H9 (cell line): ENCODE measurements at regions not wholly inside any gene's neighbourhood (a gene's known extent, or its start where the extent isn't known, plus 50 kb on each side); places are given as distances from the start of the nearest gene placed in this dataset.

Source experiments
- DNase-seq: peaks from one replicate; pipeline ENCODE4 v3.0.0-alpha.2; 2017
- H2AFZ ChIP-seq: one replicate; pipeline ENCODE4 v1.6.1; 2013; ENCODE audit warnings: mild to moderate bottlenecking, low read length, control low read depth, moderate library complexity
- H2AK5ac ChIP-seq: 2 replicates; pipeline ENCODE4 v1.6.1; 2013; ENCODE audit warnings: low read length, control low read depth, mixed read lengths; ENCODE audit not compliant: insufficient read length
- H2BK120ac ChIP-seq: one replicate; pipeline ENCODE4 v1.6.1; 2013; ENCODE audit warnings: low read depth, mild to moderate bottlenecking, low read length, control low read depth, inconsistent platforms; ENCODE audit not compliant: poor library complexity, severe bottlenecking
- H2BK12ac ChIP-seq: 2 replicates; pipeline ENCODE4 v1.6.1; 2013; ENCODE audit warnings: low read length, control low read depth, mixed read lengths, low read depth; ENCODE audit not compliant: insufficient read length
- H2BK15ac ChIP-seq: 2 replicates; pipeline ENCODE4 v1.6.1; 2013; ENCODE audit warnings: low read depth, low read length, control low read depth
- H2BK20ac ChIP-seq: one replicate; pipeline ENCODE4 v1.6.1; 2013; ENCODE audit warnings: low read depth, mild to moderate bottlenecking, low read length, control low read depth, inconsistent platforms; ENCODE audit not compliant: poor library complexity, severe bottlenecking
- H2BK5ac ChIP-seq: 2 replicates; pipeline ENCODE4 v1.6.1; 2013; ENCODE audit warnings: low read length, control low read depth, mixed read lengths; ENCODE audit not compliant: insufficient read length
- H3K14ac ChIP-seq: 2 replicates; pipeline ENCODE4 v1.6.1; 2013; ENCODE audit warnings: low read length, control low read depth; ENCODE audit not compliant: insufficient read depth
- H3K18ac ChIP-seq: 2 replicates; pipeline ENCODE4 v1.6.1; 2013; ENCODE audit warnings: low read depth, mild to moderate bottlenecking, mixed read lengths, low read length, control low read depth; ENCODE audit not compliant: insufficient read length
- H3K23ac ChIP-seq: 2 replicates; pipeline ENCODE4 v1.6.1; 2013; ENCODE audit warnings: low read length, control low read depth, mixed read lengths, low read depth; ENCODE audit not compliant: insufficient read length
- H3K23me2 ChIP-seq: 2 replicates; pipeline ENCODE4 v1.6.1; 2013; ENCODE audit warnings: low read depth, mild to moderate bottlenecking, mixed read lengths, low read length, control low read depth; ENCODE audit not compliant: insufficient read length, poor library complexity, severe bottlenecking
- H3K27ac ChIP-seq: 2 replicates; pipeline ENCODE4 v1.5.1; 2013; ENCODE audit warnings: low read length, control low read depth, mixed read lengths, low read depth; ENCODE audit not compliant: insufficient read length
- H3K27me3 ChIP-seq: 2 replicates; pipeline ENCODE4 v1.6.1; 2013; ENCODE audit warnings: low read length, control low read depth, inconsistent platforms; ENCODE audit not compliant: insufficient read depth
- H3K4ac ChIP-seq: 2 replicates; pipeline ENCODE4 v1.6.1; 2013; ENCODE audit warnings: low read depth, mild to moderate bottlenecking, control low read depth, inconsistent platforms, low read length, moderate library complexity
- H3K4me1 ChIP-seq: 2 replicates; pipeline ENCODE4 v1.6.1; 2013; ENCODE audit warnings: low read length, control low read depth, inconsistent platforms; ENCODE audit not compliant: insufficient read depth
- H3K4me2 ChIP-seq: 2 replicates; pipeline ENCODE4 v1.6.1; 2013; ENCODE audit warnings: low read length, control low read depth, mixed read lengths; ENCODE audit not compliant: insufficient read length, insufficient read depth
- H3K56ac ChIP-seq: 2 replicates; pipeline ENCODE4 v1.6.1; 2013; ENCODE audit warnings: low read depth, mild to moderate bottlenecking, mixed read lengths, low read length, control low read depth; ENCODE audit not compliant: insufficient read length
- H3K79me1 ChIP-seq: 2 replicates; pipeline ENCODE4 v1.6.1; 2013; ENCODE audit warnings: low read depth, mild to moderate bottlenecking, moderate library complexity, low read length, control low read depth, inconsistent platforms; ENCODE audit not compliant: insufficient read depth, poor library complexity, severe bottlenecking
- H3K79me2 ChIP-seq: 2 replicates; pipeline ENCODE4 v1.6.1; 2013; ENCODE audit warnings: low read length, control low read depth, inconsistent platforms; ENCODE audit not compliant: insufficient read depth
- H3K9ac ChIP-seq: 2 replicates; pipeline ENCODE4 v1.6.1; 2013; ENCODE audit warnings: low read length, control low read depth, mixed read lengths; ENCODE audit not compliant: insufficient read length; ENCODE audit errors: extremely low read depth
- H3K9me3 ChIP-seq: one replicate; pipeline ENCODE4 v1.6.1; 2013; ENCODE audit warnings: low read depth, low read length, inconsistent platforms; ENCODE audit not compliant: control insufficient read depth
- H3T11ph ChIP-seq: one replicate; pipeline ENCODE4 v1.6.1; 2013; ENCODE audit warnings: mild to moderate bottlenecking, low read length, control low read depth, inconsistent platforms
- H4K20me1 ChIP-seq: one replicate; pipeline ENCODE4 v1.6.1; 2013; ENCODE audit not compliant: control insufficient read depth, insufficient read length, insufficient read depth
- H4K5ac ChIP-seq: 2 replicates; pipeline ENCODE4 v1.6.1; 2013; ENCODE audit warnings: low read depth, mild to moderate bottlenecking, mixed read lengths, low read length, control low read depth; ENCODE audit not compliant: insufficient read length
- H4K8ac ChIP-seq: replicated peaks from 2 replicates; pipeline ENCODE4 v1.6.1; 2013; ENCODE audit warnings: low read length, control low read depth, mixed read lengths, low read depth; ENCODE audit not compliant: insufficient read length
- H4K91ac ChIP-seq: 2 replicates; pipeline ENCODE4 v1.6.1; 2013; ENCODE audit warnings: low read depth, mild to moderate bottlenecking, moderate library complexity, mixed read lengths, low read length, control low read depth; ENCODE audit not compliant: insufficient read length
- H3K27ac Mint-ChIP-seq, 3 experiments: 2 replicates in 2 of 3; 3 replicates in 1 of 3; pipeline ENCODE4 v1.8.0; 2020 to 2021; ENCODE audit warnings: mixed read lengths in 3 of 3, mild to moderate bottlenecking in 1 of 3, moderate library complexity in 1 of 3
- H3K27me3 Mint-ChIP-seq: 2 replicates; pipeline ENCODE4 v1.8.0; 2021; ENCODE audit warnings: low read depth, mild to moderate bottlenecking, moderate library complexity, mixed read lengths
- H3K36me3 Mint-ChIP-seq, 3 experiments: 2 replicates in 2 of 3; 3 replicates in 1 of 3; pipeline ENCODE4 v1.8.0; 2020 to 2021; ENCODE audit warnings: low read depth in 3 of 3, mixed read lengths in 3 of 3; ENCODE audit not compliant: insufficient read depth in 1 of 3
- H3K4me1 Mint-ChIP-seq, 2 experiments: 2 replicates each; pipeline ENCODE4 v1.8.0; 2020; ENCODE audit warnings: mixed read lengths in 2 of 2
- H3K4me3 Mint-ChIP-seq, 2 experiments: 2 replicates in 1 of 2; 3 replicates in 1 of 2; pipeline ENCODE4 v1.8.0; 2020 to 2021; ENCODE audit warnings: mild to moderate bottlenecking in 2 of 2, mixed read lengths in 2 of 2, moderate library complexity in 1 of 2
- H3K9me3 Mint-ChIP-seq, 2 experiments: 2 replicates in 1 of 2; 3 replicates in 1 of 2; pipeline ENCODE4 v1.8.0; 2020; ENCODE audit warnings: mild to moderate bottlenecking in 2 of 2, mixed read lengths in 2 of 2, moderate library complexity in 1 of 2
- WGBS: extraction: QIAGEN DNeasy Blood & Tissue Kit; methylation state at CpG from one replicate; pipeline ENCODE4 v1.1.7; 2013; ENCODE audit warnings: missing lambda C conversion rate, low lambda C conversion rate, mixed read lengths; ENCODE audit not compliant: insufficient read length; ENCODE audit errors: extremely low coverage; 5-methylcytosine and 5-hydroxymethylcytosine counted together
- TF ChIP-seq, protein P1 (sequence below): fragments of 200-600 bp; sonication (generic); conservative IDR thresholded peaks from 3 replicates; pipeline ENCODE4 v1.8.0; 2021; ENCODE audit warnings: antibody characterized with exemption, mild to moderate bottlenecking

GRCh38 chr4:95599777-95600400 lies 51.1 kb upstream of the UNC5C start:
- Mint-ChIP-seq H3K36me3 (no peaks in the 10 kb centered on the region), H3K27me3 (no peaks in the 10 kb centered on the region), H3K9me3 (no peaks in the 10 kb centered on the region), H3K4me3 (no peak overlapping the region), H3K4me1 (no peaks in the 10 kb centered on the region), H3K27ac (no peak overlapping the region)
- Histone ChIP-seq H2AK5ac (no peak overlapping the region), H2BK120ac (no peak overlapping the region), H3K56ac (no peak overlapping the region), H2BK15ac (no peak overlapping the region), H3K79me2 (no peaks in the 10 kb centered on the region), H3K27me3 (no peaks in the 10 kb centered on the region), H3K79me1 (no peaks in the 10 kb centered on the region), H3K23me2 (no peaks in the 10 kb centered on the region), H3K4ac (no peak overlapping the region), H3K14ac (no peak overlapping the region), H4K20me1 (no peaks in the 10 kb centered on the region), H3K27ac (no peak overlapping the region), H2BK20ac (no peak overlapping the region), H4K91ac (no peak overlapping the region), H3K9me3 (no peaks in the 10 kb centered on the region), H3T11ph (no peak overlapping the region), H2BK5ac (no peak overlapping the region), H3K4me2 (no peak overlapping the region), H3K9ac (no peak overlapping the region), H4K8ac (no peak overlapping the region), H2AFZ (no peak overlapping the region), H4K5ac (no peak overlapping the region), H3K4me1 (no peaks in the 10 kb centered on the region), H3K18ac (no peak overlapping the region), H2BK12ac (no peak overlapping the region), H3K23ac (no peak overlapping the region)
- DNase-seq: no peak
- WGBS: no CpG with 5 or more reads among the region's 7 CpGs
- TF ChIP-seq, protein P1, sequence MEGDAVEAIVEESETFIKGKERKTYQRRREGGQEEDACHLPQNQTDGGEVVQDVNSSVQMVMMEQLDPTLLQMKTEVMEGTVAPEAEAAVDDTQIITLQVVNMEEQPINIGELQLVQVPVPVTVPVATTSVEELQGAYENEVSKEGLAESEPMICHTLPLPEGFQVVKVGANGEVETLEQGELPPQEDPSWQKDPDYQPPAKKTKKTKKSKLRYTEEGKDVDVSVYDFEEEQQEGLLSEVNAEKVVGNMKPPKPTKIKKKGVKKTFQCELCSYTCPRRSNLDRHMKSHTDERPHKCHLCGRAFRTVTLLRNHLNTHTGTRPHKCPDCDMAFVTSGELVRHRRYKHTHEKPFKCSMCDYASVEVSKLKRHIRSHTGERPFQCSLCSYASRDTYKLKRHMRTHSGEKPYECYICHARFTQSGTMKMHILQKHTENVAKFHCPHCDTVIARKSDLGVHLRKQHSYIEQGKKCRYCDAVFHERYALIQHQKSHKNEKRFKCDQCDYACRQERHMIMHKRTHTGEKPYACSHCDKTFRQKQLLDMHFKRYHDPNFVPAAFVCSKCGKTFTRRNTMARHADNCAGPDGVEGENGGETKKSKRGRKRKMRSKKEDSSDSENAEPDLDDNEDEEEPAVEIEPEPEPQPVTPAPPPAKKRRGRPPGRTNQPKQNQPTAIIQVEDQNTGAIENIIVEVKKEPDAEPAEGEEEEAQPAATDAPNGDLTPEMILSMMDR: no peak
